NCI-H2171 treated with DMSO at 0.1 percent for 48 hours (cell line): ENCODE measurements at regions not wholly inside any gene's neighbourhood (a gene's known extent, or its start where the extent isn't known, plus 50 kb on each side); places are given as distances from the start of the nearest gene placed in this dataset.

ENCODE experiments used
- DNase-seq: peaks from one replicate; lab custom pipeline; 2025; lab: John Stamatoyannopoulos, UW

- no peak for DNase-seq
Observed at GRCh38 chr2:217160103-217160743, 300.4 kb upstream of the TNP1 start.

- peak; percentile 74 for DNase-seq
Observed at GRCh38 chr2:217158928-217159327, 299.1 kb upstream of the TNP1 start.

GRCh38 chr2:217157581-217157980 lies 297.7 kb upstream of the TNP1 start:
- DNase-seq: no peak

- DNase-seq: no peak
Observed at GRCh38 chr2:217156801-217157200, 296.9 kb upstream of the TNP1 start.

- no peak for DNase-seq
Observed at GRCh38 chr2:217154923-217155322, 295.1 kb upstream of the TNP1 start.

GRCh38 chr2:217153510-217153909 lies 293.6 kb upstream of the TNP1 start:
- no peak for DNase-seq

- no peak for DNase-seq
Observed at GRCh38 chr2:217152831-217153230, 293.0 kb upstream of the TNP1 start.

- DNase-seq: peak; percentile 46
Observed at GRCh38 chr2:217151509-217152206, 291.8 kb upstream of the TNP1 start.

- DNase-seq: no peak
Observed at GRCh38 chr2:217150236-217150635, 290.4 kb upstream of the TNP1 start.

GRCh38 chr2:217149087-217149660 lies 289.3 kb upstream of the TNP1 start:
- no peak for DNase-seq

GRCh38 chr2:217147818-217148217 lies 288.0 kb upstream of the TNP1 start:
- DNase-seq: no peak

GRCh38 chr2:217146956-217147355 lies 287.1 kb upstream of the TNP1 start:
- DNase-seq: no peak

GRCh38 chr2:217142649-217143266 lies 282.9 kb upstream of the TNP1 start:
- DNase-seq: peak; percentile 41

- DNase-seq: no peak
Observed at GRCh38 chr2:217138284-217138683, 278.4 kb upstream of the TNP1 start.

GRCh38 chr2:217127744-217128143 lies 267.9 kb upstream of the TNP1 start:
- DNase-seq: no peak

GRCh38 chr2:217125014-217125413 lies 265.1 kb upstream of the TNP1 start:
- no peak for DNase-seq

GRCh38 chr2:217124050-217124449 lies 264.2 kb upstream of the TNP1 start:
- DNase-seq: no peak

GRCh38 chr2:217121565-217121964 lies 261.7 kb upstream of the TNP1 start:
- no peak for DNase-seq

GRCh38 chr2:217120429-217120828 lies 260.6 kb upstream of the TNP1 start:
- DNase-seq: no peak

GRCh38 chr2:217118559-217119284 lies 258.9 kb upstream of the TNP1 start:
- no peak for DNase-seq

- DNase-seq: no peak
Observed at GRCh38 chr2:217117523-217117922, 257.7 kb upstream of the TNP1 start.

- DNase-seq: no peak
Observed at GRCh38 chr2:217116610-217117009, 256.7 kb upstream of the TNP1 start.
